ENCODE measurements at regions not wholly inside any gene's neighbourhood (a gene's known extent, or its start where the extent isn't known, plus 50 kb on each side); places are given as distances from the start of the nearest gene placed in this dataset.

DNA sequence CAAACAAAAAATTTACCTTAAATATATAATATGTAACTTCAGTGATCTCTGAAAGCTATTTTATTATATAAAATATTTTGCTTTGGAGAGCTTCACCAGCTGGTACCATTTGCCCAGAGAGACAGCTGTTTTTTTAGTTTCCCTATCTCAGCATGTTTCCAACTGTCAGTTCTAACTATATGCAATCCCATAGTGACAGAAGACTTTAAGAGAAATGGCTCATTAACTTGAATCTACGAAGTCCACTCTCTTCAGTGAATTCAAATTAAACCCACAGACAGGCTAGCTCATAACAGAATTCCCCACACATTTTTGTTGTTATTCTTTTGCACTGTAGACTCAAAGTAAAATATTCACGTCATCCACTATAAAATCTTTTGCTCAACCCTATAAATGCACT is 251.8 kb upstream of the POU5F2 start:
- H3K4me2 ChIP-seq = no peak overlapping the region
- no peak overlapping the region for H3K4me3 ChIP-seq
- no peak overlapping the region for H2AFZ ChIP-seq
- no peaks in the 10 kb centered on the region for H3K79me2 ChIP-seq (replicated peaks; ENCODE audit: insufficient read depth)
- Mint-ChIP-seq H3K4me1 (no peaks in the 10 kb centered on the region; the same call in 2 of the 3 replicates), H3K36me3 (ENCODE audit: low read depth) (no peaks in the 10 kb centered on the region), H3K9me3 (no peaks in the 10 kb centered on the region), H3K27ac (no peak overlapping the region), H3K4me3 (no peak overlapping the region), H3K27me3 (ENCODE audit: insufficient read depth, low read depth, poor library complexity) (no peaks in the 10 kb centered on the region)
- TF ChIP-seq POLR2AphosphoS5 (IDR thresholded peaks at IDR 0.05; ENCODE audit: low read depth) (no peak), EZH2phosphoT487 (IDR thresholded peaks at IDR 0.05; ENCODE audit: unreplicated experiment) (no peak), EZH2 (IDR thresholded peaks at IDR 0.05; ENCODE audit: low read depth, unreplicated experiment) (no peak), STAT1 (IDR thresholded peaks at IDR 0.05; ENCODE audit: unreplicated experiment) (no peak), NANOG (IDR thresholded peaks at IDR 0.05; ENCODE audit: borderline replicate concordance) (no peak)
- TF ChIP-seq, protein P1, sequence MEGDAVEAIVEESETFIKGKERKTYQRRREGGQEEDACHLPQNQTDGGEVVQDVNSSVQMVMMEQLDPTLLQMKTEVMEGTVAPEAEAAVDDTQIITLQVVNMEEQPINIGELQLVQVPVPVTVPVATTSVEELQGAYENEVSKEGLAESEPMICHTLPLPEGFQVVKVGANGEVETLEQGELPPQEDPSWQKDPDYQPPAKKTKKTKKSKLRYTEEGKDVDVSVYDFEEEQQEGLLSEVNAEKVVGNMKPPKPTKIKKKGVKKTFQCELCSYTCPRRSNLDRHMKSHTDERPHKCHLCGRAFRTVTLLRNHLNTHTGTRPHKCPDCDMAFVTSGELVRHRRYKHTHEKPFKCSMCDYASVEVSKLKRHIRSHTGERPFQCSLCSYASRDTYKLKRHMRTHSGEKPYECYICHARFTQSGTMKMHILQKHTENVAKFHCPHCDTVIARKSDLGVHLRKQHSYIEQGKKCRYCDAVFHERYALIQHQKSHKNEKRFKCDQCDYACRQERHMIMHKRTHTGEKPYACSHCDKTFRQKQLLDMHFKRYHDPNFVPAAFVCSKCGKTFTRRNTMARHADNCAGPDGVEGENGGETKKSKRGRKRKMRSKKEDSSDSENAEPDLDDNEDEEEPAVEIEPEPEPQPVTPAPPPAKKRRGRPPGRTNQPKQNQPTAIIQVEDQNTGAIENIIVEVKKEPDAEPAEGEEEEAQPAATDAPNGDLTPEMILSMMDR (conservative IDR thresholded peaks at IDR 0.05; ENCODE audit: low read depth in 2 of 2) = no peak
- TF ChIP-seq, protein P2, sequence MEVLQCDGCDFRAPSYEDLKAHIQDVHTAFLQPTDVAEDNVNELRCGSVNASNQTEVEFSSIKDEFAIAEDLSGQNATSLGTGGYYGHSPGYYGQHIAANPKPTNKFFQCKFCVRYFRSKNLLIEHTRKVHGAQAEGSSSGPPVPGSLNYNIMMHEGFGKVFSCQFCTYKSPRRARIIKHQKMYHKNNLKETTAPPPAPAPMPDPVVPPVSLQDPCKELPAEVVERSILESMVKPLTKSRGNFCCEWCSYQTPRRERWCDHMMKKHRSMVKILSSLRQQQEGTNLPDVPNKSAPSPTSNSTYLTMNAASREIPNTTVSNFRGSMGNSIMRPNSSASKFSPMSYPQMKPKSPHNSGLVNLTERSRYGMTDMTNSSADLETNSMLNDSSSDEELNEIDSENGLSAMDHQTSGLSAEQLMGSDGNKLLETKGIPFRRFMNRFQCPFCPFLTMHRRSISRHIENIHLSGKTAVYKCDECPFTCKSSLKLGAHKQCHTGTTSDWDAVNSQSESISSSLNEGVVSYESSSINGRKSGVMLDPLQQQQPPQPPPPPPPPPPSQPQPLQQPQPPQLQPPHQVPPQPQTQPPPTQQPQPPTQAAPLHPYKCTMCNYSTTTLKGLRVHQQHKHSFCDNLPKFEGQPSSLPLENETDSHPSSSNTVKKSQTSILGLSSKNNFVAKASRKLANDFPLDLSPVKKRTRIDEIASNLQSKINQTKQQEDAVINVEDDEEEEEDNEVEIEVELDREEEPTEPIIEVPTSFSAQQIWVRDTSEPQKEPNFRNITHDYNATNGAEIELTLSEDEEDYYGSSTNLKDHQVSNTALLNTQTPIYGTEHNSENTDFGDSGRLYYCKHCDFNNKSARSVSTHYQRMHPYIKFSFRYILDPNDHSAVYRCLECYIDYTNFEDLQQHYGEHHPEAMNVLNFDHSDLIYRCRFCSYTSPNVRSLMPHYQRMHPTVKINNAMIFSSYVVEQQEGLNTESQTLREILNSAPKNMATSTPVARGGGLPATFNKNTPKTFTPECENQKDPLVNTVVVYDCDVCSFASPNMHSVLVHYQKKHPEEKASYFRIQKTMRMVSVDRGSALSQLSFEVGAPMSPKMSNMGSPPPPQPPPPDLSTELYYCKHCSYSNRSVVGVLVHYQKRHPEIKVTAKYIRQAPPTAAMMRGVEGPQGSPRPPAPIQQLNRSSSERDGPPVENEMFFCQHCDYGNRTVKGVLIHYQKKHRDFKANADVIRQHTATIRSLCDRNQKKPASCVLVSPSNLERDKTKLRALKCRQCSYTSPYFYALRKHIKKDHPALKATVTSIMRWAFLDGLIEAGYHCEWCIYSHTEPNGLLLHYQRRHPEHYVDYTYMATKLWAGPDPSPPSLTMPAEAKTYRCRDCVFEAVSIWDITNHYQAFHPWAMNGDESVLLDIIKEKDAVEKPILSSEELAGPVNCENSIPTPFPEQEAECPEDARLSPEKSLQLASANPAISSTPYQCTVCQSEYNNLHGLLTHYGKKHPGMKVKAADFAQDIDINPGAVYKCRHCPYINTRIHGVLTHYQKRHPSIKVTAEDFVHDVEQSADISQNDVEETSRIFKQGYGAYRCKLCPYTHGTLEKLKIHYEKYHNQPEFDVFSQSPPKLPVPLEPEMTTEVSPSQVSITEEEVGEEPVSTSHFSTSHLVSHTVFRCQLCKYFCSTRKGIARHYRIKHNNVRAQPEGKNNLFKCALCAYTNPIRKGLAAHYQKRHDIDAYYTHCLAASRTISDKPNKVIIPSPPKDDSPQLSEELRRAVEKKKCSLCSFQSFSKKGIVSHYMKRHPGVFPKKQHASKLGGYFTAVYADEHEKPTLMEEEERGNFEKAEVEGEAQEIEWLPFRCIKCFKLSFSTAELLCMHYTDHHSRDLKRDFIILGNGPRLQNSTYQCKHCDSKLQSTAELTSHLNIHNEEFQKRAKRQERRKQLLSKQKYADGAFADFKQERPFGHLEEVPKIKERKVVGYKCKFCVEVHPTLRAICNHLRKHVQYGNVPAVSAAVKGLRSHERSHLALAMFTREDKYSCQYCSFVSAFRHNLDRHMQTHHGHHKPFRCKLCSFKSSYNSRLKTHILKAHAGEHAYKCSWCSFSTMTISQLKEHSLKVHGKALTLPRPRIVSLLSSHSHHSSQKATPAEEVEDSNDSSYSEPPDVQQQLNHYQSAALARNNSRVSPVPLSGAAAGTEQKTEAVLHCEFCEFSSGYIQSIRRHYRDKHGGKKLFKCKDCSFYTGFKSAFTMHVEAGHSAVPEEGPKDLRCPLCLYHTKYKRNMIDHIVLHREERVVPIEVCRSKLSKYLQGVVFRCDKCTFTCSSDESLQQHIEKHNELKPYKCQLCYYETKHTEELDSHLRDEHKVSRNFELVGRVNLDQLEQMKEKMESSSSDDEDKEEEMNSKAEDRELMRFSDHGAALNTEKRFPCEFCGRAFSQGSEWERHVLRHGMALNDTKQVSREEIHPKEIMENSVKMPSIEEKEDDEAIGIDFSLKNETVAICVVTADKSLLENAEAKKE (CRISPR knock-in tag; IDR thresholded peaks at IDR 0.05) = no peak
- TF ChIP-seq, protein P3, sequence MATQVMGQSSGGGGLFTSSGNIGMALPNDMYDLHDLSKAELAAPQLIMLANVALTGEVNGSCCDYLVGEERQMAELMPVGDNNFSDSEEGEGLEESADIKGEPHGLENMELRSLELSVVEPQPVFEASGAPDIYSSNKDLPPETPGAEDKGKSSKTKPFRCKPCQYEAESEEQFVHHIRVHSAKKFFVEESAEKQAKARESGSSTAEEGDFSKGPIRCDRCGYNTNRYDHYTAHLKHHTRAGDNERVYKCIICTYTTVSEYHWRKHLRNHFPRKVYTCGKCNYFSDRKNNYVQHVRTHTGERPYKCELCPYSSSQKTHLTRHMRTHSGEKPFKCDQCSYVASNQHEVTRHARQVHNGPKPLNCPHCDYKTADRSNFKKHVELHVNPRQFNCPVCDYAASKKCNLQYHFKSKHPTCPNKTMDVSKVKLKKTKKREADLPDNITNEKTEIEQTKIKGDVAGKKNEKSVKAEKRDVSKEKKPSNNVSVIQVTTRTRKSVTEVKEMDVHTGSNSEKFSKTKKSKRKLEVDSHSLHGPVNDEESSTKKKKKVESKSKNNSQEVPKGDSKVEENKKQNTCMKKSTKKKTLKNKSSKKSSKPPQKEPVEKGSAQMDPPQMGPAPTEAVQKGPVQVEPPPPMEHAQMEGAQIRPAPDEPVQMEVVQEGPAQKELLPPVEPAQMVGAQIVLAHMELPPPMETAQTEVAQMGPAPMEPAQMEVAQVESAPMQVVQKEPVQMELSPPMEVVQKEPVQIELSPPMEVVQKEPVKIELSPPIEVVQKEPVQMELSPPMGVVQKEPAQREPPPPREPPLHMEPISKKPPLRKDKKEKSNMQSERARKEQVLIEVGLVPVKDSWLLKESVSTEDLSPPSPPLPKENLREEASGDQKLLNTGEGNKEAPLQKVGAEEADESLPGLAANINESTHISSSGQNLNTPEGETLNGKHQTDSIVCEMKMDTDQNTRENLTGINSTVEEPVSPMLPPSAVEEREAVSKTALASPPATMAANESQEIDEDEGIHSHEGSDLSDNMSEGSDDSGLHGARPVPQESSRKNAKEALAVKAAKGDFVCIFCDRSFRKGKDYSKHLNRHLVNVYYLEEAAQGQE (IDR thresholded peaks at IDR 0.05; ENCODE audit: unreplicated experiment) = no peak
- DNase-seq (ENCODE audit: low spot score) = no peak
- no peaks in the 10 kb centered on the region for H3K9me2 ChIP-seq (ENCODE audit: insufficient read depth)
- ATAC-seq = no peak
- H3F3A ChIP-seq (replicated peaks; ENCODE audit: low read depth) = no peaks in the 10 kb centered on the region
- no peaks in the 10 kb centered on the region for H3K36me3 ChIP-seq (ENCODE audit: insufficient read depth)
- H3K27me3 ChIP-seq (ENCODE audit: insufficient read depth) = no peaks in the 10 kb centered on the region
- no peaks in the 10 kb centered on the region for H3K4me1 ChIP-seq (ENCODE audit: insufficient read depth)
- H3K27ac ChIP-seq (ENCODE audit: low read depth) = no peak overlapping the region
- H4K20me1 ChIP-seq (replicated peaks; ENCODE audit: insufficient read depth) = no peaks in the 10 kb centered on the region
